GM12878 (cell line): ENCODE measurements at regions not wholly inside any gene's neighbourhood (a gene's known extent, or its start where the extent isn't known, plus 50 kb on each side); places are given as distances from the start of the nearest gene placed in this dataset.

Experiments used
- ATAC-seq: fragments of 200-7000 bp; cut with Tn5 transposase; 3 replicates; pipeline ENCODE4 v1.9.1; 2020; ENCODE audit warnings: mild to moderate bottlenecking, moderate library complexity
- BruUV-seq: library from RNA; stranded (reverse); fragments of 400-500 nt; replicated peaks from 2 replicates; lab custom pipeline; 2021; lab: Mats Ljungman, UMichigan
- CTCF ChIA-PET: fragments of 300-600 bp; sonication (Branson Sonifier 250); formaldehyde crosslinking; extraction: SDS; loops from one replicate; lab custom pipeline; 2021; ENCODE audit warnings: inconsistent platforms; lab: Yijun Ruan, JAX
- POLR2A ChIA-PET: fragments of 350-600 bp; formaldehyde crosslinking; extraction: SDS; loops from one replicate; lab custom pipeline; 2021; ENCODE audit warnings: inconsistent platforms; lab: Charles Lee
- RAD21 ChIA-PET: fragments of 300-600 bp; sonication (Branson Sonifier 250); formaldehyde crosslinking; loops from one replicate; lab custom pipeline; 2023; ENCODE audit warnings: antibody characterized with exemption; ENCODE audit not compliant: unreplicated experiment; lab: Charles Lee
- SMC1A ChIA-PET: fragments of 300-600 bp; sonication (Branson Sonifier 250); formaldehyde crosslinking; loops from one replicate; lab custom pipeline; 2023; ENCODE audit not compliant: unreplicated experiment, uncharacterized antibody; lab: Charles Lee
- DNase-seq: peaks from one replicate; pipeline ENCODE4 v3.0.0-alpha.2; 2011; ENCODE audit warnings: low read depth, low spot score
- FAIRE-seq: peaks from 3 replicates; lab custom pipeline; 2011; peaks lifted over from hg19 to GRCh38; lab: Jason Lieb, UNC
- H2AFZ ChIP-seq: 2 replicates; pipeline ENCODE4 v1.6.0; 2011; ENCODE audit warnings: low read depth, low read length, control low read depth; ENCODE audit not compliant: control insufficient read depth
- H3K27ac ChIP-seq: 2 replicates; pipeline ENCODE4 v1.5.1; 2011; ENCODE audit warnings: control low read depth; ENCODE audit not compliant: control insufficient read depth, insufficient read depth
- H3K27me3 ChIP-seq, 2 experiments: replicated peaks in 1 of 2; 2 replicates each; pipeline versions ENCODE4 v1.6.0 to v1.6.1; 2011; ENCODE audit warnings: low read length in 1 of 2; ENCODE audit not compliant: control insufficient read depth in 2 of 2, insufficient read depth in 2 of 2
- H3K36me3 ChIP-seq, 2 experiments: 2 replicates each; pipeline ENCODE4 v1.5.1; 2011; ENCODE audit warnings: low read length in 1 of 2; ENCODE audit not compliant: control insufficient read depth in 2 of 2, insufficient read depth in 2 of 2
- H3K4me1 ChIP-seq: 2 replicates; pipeline ENCODE4 v1.6.1; 2011; ENCODE audit warnings: mild to moderate bottlenecking, low read length, moderate library complexity, mixed read lengths; ENCODE audit not compliant: control insufficient read depth, insufficient read depth
- H3K4me2 ChIP-seq: 2 replicates; pipeline ENCODE4 v1.6.0; 2011; ENCODE audit warnings: control low read depth; ENCODE audit not compliant: control insufficient read depth, insufficient read depth
- H3K4me3 ChIP-seq: fragments of 200-600 bp; sonication (generic); 2 replicates; pipeline ENCODE4 v1.5.1; 2016
- H3K79me2 ChIP-seq: 2 replicates; pipeline ENCODE4 v1.6.0; 2011; ENCODE audit warnings: low read length; ENCODE audit not compliant: control insufficient read depth, insufficient read depth
- H3K9ac ChIP-seq: 2 replicates; pipeline ENCODE4 v1.8.0; 2011; ENCODE audit warnings: low read length, control low read depth, mixed read lengths; ENCODE audit not compliant: control insufficient read depth, insufficient read depth
- H3K9me3 ChIP-seq: replicated peaks from 3 replicates; pipeline ENCODE4 v1.5.1; 2011; ENCODE audit warnings: mild to moderate bottlenecking, low read length; ENCODE audit not compliant: control insufficient read depth, insufficient read depth
- H4K20me1 ChIP-seq: 2 replicates; pipeline ENCODE4 v1.6.0; 2011; ENCODE audit not compliant: control insufficient read depth, insufficient read depth
- BMI1 ChIP-seq: fragments of 450-650 bp; IDR thresholded peaks from 2 replicates; pipeline ENCODE4 v1.6.1; 2016; ENCODE audit warnings: mild to moderate bottlenecking, moderate library complexity, borderline replicate concordance
- ESRRA ChIP-seq: IDR thresholded peaks from 2 replicates; pipeline ENCODE4 v1.6.1; 2012; ENCODE audit warnings: mild to moderate bottlenecking, low read length, improper control_type of control experiment
- FOS ChIP-seq: IDR thresholded peaks from 3 replicates; pipeline ENCODE4 v1.6.1; 2011; ENCODE audit warnings: borderline replicate concordance; ENCODE audit not compliant: insufficient read length; ENCODE audit errors: extremely low read depth
- GATAD2B ChIP-seq: fragments of 450-650 bp; conservative IDR thresholded peaks from 2 replicates; pipeline ENCODE4 v1.6.1; 2017; ENCODE audit warnings: low read depth, mild to moderate bottlenecking, moderate library complexity
- NKRF ChIP-seq: fragments of 450-650 bp; conservative IDR thresholded peaks from 2 replicates; pipeline ENCODE4 v1.6.1; 2017; ENCODE audit warnings: mild to moderate bottlenecking, moderate library complexity
- PAX8 ChIP-seq: fragments of 450-650 bp; IDR thresholded peaks from 2 replicates; pipeline ENCODE4 v1.6.1; 2017; ENCODE audit warnings: mild to moderate bottlenecking, moderate library complexity
- SIX5 ChIP-seq: IDR thresholded peaks from 2 replicates; pipeline ENCODE4 v1.6.1; 2011; ENCODE audit warnings: mild to moderate bottlenecking, low read depth, low read length, moderate library complexity; ENCODE audit not compliant: severe bottlenecking
- WRNIP1 ChIP-seq: IDR thresholded peaks from 2 replicates; pipeline ENCODE4 v1.6.1; 2011; ENCODE audit warnings: low read depth, low read length, improper control_type of control experiment, borderline replicate concordance
- ZNF217 ChIP-seq: fragments of 450-650 bp; IDR thresholded peaks from 2 replicates; pipeline ENCODE4 v1.6.1; 2017; ENCODE audit warnings: antibody characterized with exemption, mild to moderate bottlenecking
- ZNF622 ChIP-seq: fragments of 450-650 bp; IDR thresholded peaks from 2 replicates; pipeline ENCODE4 v1.6.1; 2017; ENCODE audit warnings: mild to moderate bottlenecking, inconsistent platforms
- WGBS: methylation state at CpG from one replicate; pipeline ENCODE4 v1.1.6; 2016; ENCODE audit warnings: low lambda C conversion rate; ENCODE audit not compliant: insufficient replicate concordance, insufficient coverage; ENCODE audit errors: missing lambda C conversion rate; 5-methylcytosine and 5-hydroxymethylcytosine counted together
- in situ Hi-C: fragments of 300-500 bp; cut with MboI; formaldehyde crosslinking; loops from 9 replicates; pipeline ENCODE4 v1.14.3; 2018; ENCODE audit warnings: mixed read lengths
- intact Hi-C: fragments of 100-400 bp; cut with micrococcal nuclease; formaldehyde crosslinking; loops from one replicate; pipeline ENCODE4 v1.14.2; 2022; ENCODE audit not compliant: unreplicated experiment
- TF ChIP-seq, protein P1 (sequence below): fragments of 450-650 bp; IDR thresholded peaks from 2 replicates; pipeline ENCODE4 v1.6.1; 2018; ENCODE audit warnings: borderline replicate concordance, mild to moderate bottlenecking; ENCODE audit not compliant: partially characterized antibody

DNA sequence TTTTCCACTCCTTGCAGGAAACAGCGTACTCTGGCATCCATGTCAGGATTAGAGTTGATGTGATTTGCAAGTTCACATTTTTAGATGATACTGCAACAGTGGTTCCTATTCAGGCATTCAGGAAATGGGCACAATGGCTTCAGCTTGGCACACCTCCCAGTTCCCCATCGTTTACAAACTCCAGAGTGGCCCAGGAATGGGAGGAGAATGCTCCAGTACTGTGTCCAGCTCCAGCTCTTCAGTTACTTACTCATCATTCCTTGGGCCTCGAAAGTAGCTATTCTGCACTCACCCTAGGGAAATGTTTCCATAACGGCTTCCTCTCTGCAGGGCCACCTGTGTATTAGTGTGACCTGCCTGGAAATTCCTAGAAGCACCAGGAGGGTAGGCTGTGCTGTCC lies 239.7 kb upstream of the RGS6 start:
- ATAC-seq: no peak
- H3K4me2 ChIP-seq: no peak overlapping the region
- ChIA-PET SMC1A (interaction anchor here (0.6 to 1.1 kb wide), 2 partner anchors 15 to 138 kb away, joined by 3 read pairs; no protein-coding TSS in a partner anchor), POLR2A (no interaction called here), CTCF (interaction anchor here (1.2 kb wide), 1 partner anchor 54 kb away, joined by 3 read pairs; no protein-coding TSS in a partner anchor), RAD21 (no interaction called here)
- in situ Hi-C loops (no loop called here), intact Hi-C loops (no loop called here)
- H3K4me3 ChIP-seq: no peak overlapping the region
- no peak for FAIRE-seq
- DNase-seq: no peak
- BruUV-seq: no TSS peak
- 63% methylated on average over 4 of the region's 4 CpGs for WGBS
- H3K9me3 ChIP-seq: no peaks in the 10 kb centered on the region
- no peak overlapping the region for H3K9ac ChIP-seq
- H2AFZ ChIP-seq: no peak overlapping the region
- H3K4me1 ChIP-seq: no peaks in the 10 kb centered on the region
- TF ChIP-seq GATAD2B: no peak
- no peak for TF ChIP-seq FOS
- TF ChIP-seq ZNF622: no peak
- TF ChIP-seq ZNF217: no peak
- TF ChIP-seq NKRF: no peak
- no peak for TF ChIP-seq WRNIP1
- H3K27me3 ChIP-seq: no peaks in the 10 kb centered on the region
- H3K79me2 ChIP-seq: no peaks in the 10 kb centered on the region
- H3K27ac ChIP-seq: no peak overlapping the region
- no peaks in the 10 kb centered on the region for H4K20me1 ChIP-seq
- peaks cover 2 to 12% of the 10 kb centered on the region in 2 experiments for H3K36me3 ChIP-seq

DNA sequence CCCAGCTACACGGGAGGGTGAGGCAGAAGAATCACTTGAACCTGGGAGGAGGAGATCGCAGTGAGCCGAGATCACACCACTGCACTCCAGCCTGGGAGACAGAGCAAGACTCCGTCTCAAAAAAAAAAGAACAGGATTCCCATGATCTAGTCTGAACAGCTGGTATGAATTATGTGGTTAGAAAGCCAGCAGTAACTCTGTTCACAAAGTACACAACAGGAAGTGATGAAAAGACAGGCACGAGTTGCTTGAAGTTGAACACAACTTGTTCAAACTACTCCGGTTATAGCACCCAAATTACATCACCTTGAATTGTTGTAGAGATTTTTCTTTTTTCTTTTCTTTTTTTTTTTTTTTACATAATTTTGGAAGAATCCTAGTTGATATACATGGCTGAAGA lies 238.8 kb upstream of the RGS6 start:
- no TSS peak for BruUV-seq
- DNase-seq: no peak
- Histone ChIP-seq H4K20me1 (no peaks in the 10 kb centered on the region), H2AFZ (no peak overlapping the region), H3K9me3 (no peaks in the 10 kb centered on the region), H3K4me1 (no peaks in the 10 kb centered on the region), H3K36me3 (peaks cover 2 to 9% of the 10 kb centered on the region in 2 experiments), H3K9ac (no peak overlapping the region), H3K4me3 (no peak overlapping the region), H3K27ac (no peak overlapping the region), H3K27me3 (no peaks in the 10 kb centered on the region), H3K4me2 (no peak overlapping the region), H3K79me2 (no peaks in the 10 kb centered on the region)
- no peak for ATAC-seq
- ChIA-PET CTCF (interaction anchor here (1.2 kb wide), 1 partner anchor 55 kb away, joined by 3 read pairs; no protein-coding TSS in a partner anchor), POLR2A (no interaction called here), RAD21 (no interaction called here), SMC1A (interaction anchor here (0.6 kb wide), 1 partner anchor 15 kb away, joined by 3 read pairs; no protein-coding TSS in a partner anchor)
- intact Hi-C loops: no loop called here
- 87% methylated on average over 6 of the region's 6 CpGs for WGBS
- FAIRE-seq: no peak
- no peak for TF ChIP-seq SIX5
- no peak for TF ChIP-seq PAX8
- TF ChIP-seq NKRF: no peak
- TF ChIP-seq BMI1: no peak
- TF ChIP-seq, protein P1, sequence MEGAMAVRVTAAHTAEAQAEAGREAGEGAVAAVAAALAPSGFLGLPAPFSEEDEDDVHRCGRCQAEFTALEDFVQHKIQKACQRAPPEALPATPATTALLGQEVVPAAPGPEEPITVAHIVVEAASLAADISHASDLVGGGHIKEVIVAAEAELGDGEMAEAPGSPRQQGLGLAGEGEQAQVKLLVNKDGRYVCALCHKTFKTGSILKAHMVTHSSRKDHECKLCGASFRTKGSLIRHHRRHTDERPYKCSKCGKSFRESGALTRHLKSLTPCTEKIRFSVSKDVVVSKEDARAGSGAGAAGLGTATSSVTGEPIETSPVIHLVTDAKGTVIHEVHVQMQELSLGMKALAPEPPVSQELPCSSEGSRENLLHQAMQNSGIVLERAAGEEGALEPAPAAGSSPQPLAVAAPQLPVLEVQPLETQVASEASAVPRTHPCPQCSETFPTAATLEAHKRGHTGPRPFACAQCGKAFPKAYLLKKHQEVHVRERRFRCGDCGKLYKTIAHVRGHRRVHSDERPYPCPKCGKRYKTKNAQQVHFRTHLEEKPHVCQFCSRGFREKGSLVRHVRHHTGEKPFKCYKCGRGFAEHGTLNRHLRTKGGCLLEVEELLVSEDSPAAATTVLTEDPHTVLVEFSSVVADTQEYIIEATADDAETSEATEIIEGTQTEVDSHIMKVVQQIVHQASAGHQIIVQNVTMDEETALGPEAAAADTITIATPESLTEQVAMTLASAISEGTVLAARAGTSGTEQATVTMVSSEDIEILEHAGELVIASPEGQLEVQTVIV: no peak
- TF ChIP-seq ESRRA: no peak
- in situ Hi-C loops: no loop called here
